ENCODE measurements at regions not wholly inside any gene's neighbourhood (a gene's known extent, or its start where the extent isn't known, plus 50 kb on each side); places are given as distances from the start of the nearest gene placed in this dataset.
A peak's percentile ranks its signal among the peaks of the same experiment; 100 is the strongest.

- TF ChIP-seq, protein P1, sequence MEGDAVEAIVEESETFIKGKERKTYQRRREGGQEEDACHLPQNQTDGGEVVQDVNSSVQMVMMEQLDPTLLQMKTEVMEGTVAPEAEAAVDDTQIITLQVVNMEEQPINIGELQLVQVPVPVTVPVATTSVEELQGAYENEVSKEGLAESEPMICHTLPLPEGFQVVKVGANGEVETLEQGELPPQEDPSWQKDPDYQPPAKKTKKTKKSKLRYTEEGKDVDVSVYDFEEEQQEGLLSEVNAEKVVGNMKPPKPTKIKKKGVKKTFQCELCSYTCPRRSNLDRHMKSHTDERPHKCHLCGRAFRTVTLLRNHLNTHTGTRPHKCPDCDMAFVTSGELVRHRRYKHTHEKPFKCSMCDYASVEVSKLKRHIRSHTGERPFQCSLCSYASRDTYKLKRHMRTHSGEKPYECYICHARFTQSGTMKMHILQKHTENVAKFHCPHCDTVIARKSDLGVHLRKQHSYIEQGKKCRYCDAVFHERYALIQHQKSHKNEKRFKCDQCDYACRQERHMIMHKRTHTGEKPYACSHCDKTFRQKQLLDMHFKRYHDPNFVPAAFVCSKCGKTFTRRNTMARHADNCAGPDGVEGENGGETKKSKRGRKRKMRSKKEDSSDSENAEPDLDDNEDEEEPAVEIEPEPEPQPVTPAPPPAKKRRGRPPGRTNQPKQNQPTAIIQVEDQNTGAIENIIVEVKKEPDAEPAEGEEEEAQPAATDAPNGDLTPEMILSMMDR (conservative IDR thresholded peaks at IDR 0.05; ENCODE audit: low read depth): no peak
- DNase-seq (ENCODE audit: low spot score): no peak
- CTCF ChIA-PET: interaction anchor here (0.5 to 3.9 kb wide), 2 partner anchors 8 to 246 kb away, joined by 6 to 17 read pairs; no protein-coding TSS in a partner anchor
These were observed 483.5 kb upstream of the TNC start for GRCh38 chr9:115601434-115601833.

GRCh38 chr9:115604831-115605483 lies 487.0 kb upstream of the TNC start:
- POLR2A ChIA-PET (ENCODE audit: low non-redundant PET): no interaction called here
- TF ChIP-seq, protein P1 (conservative IDR thresholded peaks at IDR 0.05; ENCODE audit: low read depth): no peak
- H3K27ac ChIP-seq: no peak overlapping the region
- DNase-seq (ENCODE audit: low spot score): peak; percentile 70
- CTCF ChIA-PET: interaction anchor here (0.6 to 3.9 kb wide), 2 partner anchors 11 to 546 kb away, joined by 3 to 17 read pairs; no protein-coding TSS in a partner anchor

More at GRCh38 chr9:115601434-115601833, 483.5 kb upstream of the TNC start:
- POLR2A ChIA-PET (ENCODE audit: low non-redundant PET): no interaction called here
- no peak overlapping the region for H3K27ac ChIP-seq

DNA sequence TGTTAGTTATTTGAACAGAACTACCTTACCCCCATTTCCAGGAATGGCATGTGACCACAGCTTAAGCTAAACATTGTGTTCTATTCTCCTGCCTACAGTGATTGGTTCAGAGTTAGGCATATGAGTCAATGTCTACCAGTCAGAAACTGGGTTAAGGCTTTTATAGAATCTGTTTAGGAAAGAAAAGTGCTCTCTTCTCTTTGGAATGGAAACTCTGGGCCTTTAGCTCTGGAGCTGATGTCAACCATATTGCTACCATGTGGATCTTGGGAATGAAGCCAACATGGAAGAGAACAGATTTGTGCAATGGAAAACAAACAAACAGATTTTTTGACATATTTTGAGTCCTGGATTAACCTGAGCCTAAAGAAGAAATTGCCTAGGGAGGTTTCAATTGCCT lies 488.9 kb upstream of the TNC start:
- CTCF ChIA-PET: interaction anchor here (1.0 kb wide), 2 partner anchors 8 to 13 kb away, joined by 4 read pairs; no protein-coding TSS in a partner anchor
- DNase-seq (ENCODE audit: low spot score): no peak
- POLR2A ChIA-PET (ENCODE audit: low non-redundant PET): no interaction called here
- H3K27ac ChIP-seq: no peak overlapping the region
- TF ChIP-seq, protein P1 (conservative IDR thresholded peaks at IDR 0.05; ENCODE audit: low read depth): no peak

- ChIA-PET POLR2A (ENCODE audit: low non-redundant PET) (no interaction called here), CTCF (interaction anchor here (0.9 to 1.2 kb wide), 2 partner anchors 7 to 11 kb away, joined by 3 to 4 read pairs; no protein-coding TSS in a partner anchor)
- H3K27ac ChIP-seq: no peak overlapping the region
- TF ChIP-seq, protein P1 (conservative IDR thresholded peaks at IDR 0.05; ENCODE audit: low read depth): no peak
- DNase-seq (ENCODE audit: low spot score): no peak
These were observed 496.5 kb upstream of the TNC start for GRCh38 chr9:115614326-115614999.

DNA sequence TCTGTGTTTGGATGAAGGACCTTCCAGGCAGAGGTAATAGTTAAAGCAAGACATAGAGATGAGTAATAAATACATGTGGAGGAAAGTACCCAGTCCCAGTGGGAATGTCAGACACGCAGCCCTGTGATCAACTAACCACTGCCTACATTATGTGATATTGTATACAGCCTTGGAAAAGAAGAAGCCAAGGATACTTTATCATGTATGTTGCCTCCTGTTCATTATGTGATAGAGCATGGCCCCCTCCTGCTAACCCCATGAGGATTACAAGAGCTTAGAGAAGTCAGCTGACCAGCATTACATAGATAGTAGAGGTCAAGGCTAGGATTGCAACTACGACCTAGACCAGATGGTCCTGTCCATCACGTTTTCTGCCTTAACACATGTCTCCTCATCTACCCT lies 497.0 kb upstream of the TNC start:
- CTCF ChIA-PET: interaction anchor here (0.6 to 1.2 kb wide), 6 partner anchors 8 to 268 kb away, joined by 3 to 4 read pairs (median 3); no protein-coding TSS in a partner anchor

More for the DNA sequence above, 497.0 kb upstream of the TNC start:
- POLR2A ChIA-PET (ENCODE audit: low non-redundant PET): interaction anchor here (0.6 kb wide), 1 partner anchor 1223 kb away, joined by 3 read pairs; no protein-coding TSS in a partner anchor
- no peak overlapping the region for H3K27ac ChIP-seq
- TF ChIP-seq, protein P1 (conservative IDR thresholded peaks at IDR 0.05; ENCODE audit: low read depth): no peak
- no peak for DNase-seq (ENCODE audit: low spot score)

All from RWPE1 (cell line).